Neural cell (in vitro differentiated cells): ENCODE measurements at regions not wholly inside any gene's neighbourhood (a gene's known extent, or its start where the extent isn't known, plus 50 kb on each side); places are given as distances from the start of the nearest gene placed in this dataset.

Experiments
- H2AFZ ChIP-seq: fragments of 200-600, 300-800 bp; sonication (generic), shearing (Covaris generic); 2 replicates; pipeline ENCODE4 v1.6.0; 2014; ENCODE audit warnings: low read depth, mild to moderate bottlenecking, antibody characterized with exemption, low read length, moderate library complexity
- H3F3A ChIP-seq: fragments of 200-600 bp; shearing (Covaris generic); 2 replicates; pipeline ENCODE4 v1.6.1; 2016; ENCODE audit warnings: mild to moderate bottlenecking, moderate library complexity, mixed read lengths, antibody characterized with exemption, low read length; ENCODE audit not compliant: insufficient read depth, poor library complexity, severe bottlenecking
- H3K27ac ChIP-seq: fragments of 200-600, 300-800 bp; sonication (generic), shearing (Covaris generic); 2 replicates; pipeline ENCODE4 v1.5.1; 2014; ENCODE audit warnings: mild to moderate bottlenecking, low read length, moderate library complexity
- H3K27me3 ChIP-seq: fragments of 300-800, 200-600 bp; sonication (generic), shearing (Covaris generic); 2 replicates; pipeline ENCODE4 v1.6.0; 2014; ENCODE audit warnings: mild to moderate bottlenecking, low read depth, low read length, moderate library complexity; ENCODE audit not compliant: insufficient read depth
- H3K36me3 ChIP-seq: fragments of 300-800, 200-600 bp; sonication (generic), shearing (Covaris generic); 2 replicates; pipeline ENCODE4 v1.5.1; 2014; ENCODE audit warnings: mild to moderate bottlenecking, antibody characterized with exemption, low read length, moderate library complexity; ENCODE audit not compliant: insufficient read depth
- H3K4me2 ChIP-seq: fragments of 300-800, 200-600 bp; sonication (generic), shearing (Covaris generic); 2 replicates; pipeline ENCODE4 v1.6.0; 2014; ENCODE audit warnings: mild to moderate bottlenecking, low read length
- H3K4me3 ChIP-seq: fragments of 300-800, 200-600 bp; sonication (generic), shearing (Covaris generic); 2 replicates; pipeline ENCODE4 v1.5.1; 2014; ENCODE audit warnings: mild to moderate bottlenecking, low read length, moderate library complexity
- H3K79me2 ChIP-seq: fragments of 200-600 bp; shearing (Covaris generic); replicated peaks from 2 replicates; pipeline ENCODE4 v1.6.0; 2014; ENCODE audit warnings: mild to moderate bottlenecking, low read length, moderate library complexity; ENCODE audit not compliant: insufficient read depth
- H3K9ac ChIP-seq: fragments of 300-800, 200-600 bp; sonication (generic), shearing (Covaris generic); 2 replicates; pipeline ENCODE4 v1.6.1; 2016; ENCODE audit warnings: mild to moderate bottlenecking, low read length, mixed read lengths
- H3K9me2 ChIP-seq: fragments of 200-600 bp; shearing (Covaris generic); 2 replicates; pipeline ENCODE4 v1.6.1; 2016; ENCODE audit warnings: mild to moderate bottlenecking, low read length, mixed read lengths; ENCODE audit not compliant: insufficient read depth
- H3K9me3 ChIP-seq: fragments of 200-600, 300-800 bp; sonication (generic), shearing (Covaris generic); 2 replicates; pipeline ENCODE4 v1.6.1; 2016; ENCODE audit warnings: mild to moderate bottlenecking, mixed run types, low read length, moderate library complexity, mixed read lengths
- H4K20me1 ChIP-seq: fragments of 200-600 bp; shearing (Covaris generic); 2 replicates; pipeline ENCODE4 v1.6.1; 2016; ENCODE audit warnings: mild to moderate bottlenecking, mixed run types; ENCODE audit not compliant: insufficient read depth
- CTCF ChIP-seq: fragments of 450-650 bp; IDR thresholded peaks from 2 replicates; pipeline ENCODE4 v1.5.1; 2014; ENCODE audit warnings: antibody characterized with exemption, mild to moderate bottlenecking, moderate library complexity; ENCODE audit not compliant: poor library complexity, severe bottlenecking
- EP300 ChIP-seq: fragments of 450-650 bp; conservative IDR thresholded peaks from 2 replicates; pipeline ENCODE4 v1.6.1; 2014; ENCODE audit warnings: antibody characterized with exemption, mild to moderate bottlenecking, moderate library complexity; ENCODE audit not compliant: poor library complexity, severe bottlenecking
- EZH2 ChIP-seq: fragments of 200-600, 300-800 bp; shearing (Covaris generic), sonication (generic); IDR thresholded peaks from 2 replicates; pipeline ENCODE4 v1.6.1; 2014; ENCODE audit warnings: antibody characterized with exemption, low read length, borderline replicate concordance, mild to moderate bottlenecking; ENCODE audit not compliant: insufficient read depth, poor library complexity, severe bottlenecking
- MXI1 ChIP-seq: fragments of 450-650 bp; conservative IDR thresholded peaks from 2 replicates; pipeline ENCODE4 v1.6.1; 2014; ENCODE audit warnings: antibody characterized with exemption, mild to moderate bottlenecking; ENCODE audit not compliant: poor library complexity, severe bottlenecking
- POLR2AphosphoS5 ChIP-seq: IDR thresholded peaks from 2 replicates; pipeline ENCODE4 v1.6.1; 2012
- RAD21 ChIP-seq: fragments of 450-650 bp; conservative IDR thresholded peaks from 2 replicates; pipeline ENCODE4 v1.6.1; 2014; ENCODE audit warnings: antibody characterized with exemption, mild to moderate bottlenecking, moderate library complexity
- REST ChIP-seq: IDR thresholded peaks from 2 replicates; pipeline ENCODE4 v1.6.1; 2012; ENCODE audit warnings: borderline replicate concordance
- SMC3 ChIP-seq: fragments of 450-650 bp; conservative IDR thresholded peaks from 2 replicates; pipeline ENCODE4 v1.6.1; 2014; ENCODE audit warnings: antibody characterized with exemption, mild to moderate bottlenecking, moderate library complexity; ENCODE audit not compliant: poor library complexity
- TAF1 ChIP-seq: IDR thresholded peaks from 2 replicates; pipeline ENCODE4 v1.6.1; 2012; ENCODE audit warnings: low read depth

- no peaks in the 10 kb centered on the region for H3K9me2 ChIP-seq
- no peaks in the 10 kb centered on the region for H3K27me3 ChIP-seq
- no peaks in the 10 kb centered on the region for H3K36me3 ChIP-seq
- H3K9me3 ChIP-seq, result no peaks in the 10 kb centered on the region
- no peaks in the 10 kb centered on the region for H4K20me1 ChIP-seq
- TF ChIP-seq RAD21, result no peak
- TF ChIP-seq REST, result no peak
- TF ChIP-seq MXI1, result no peak
- no peak for TF ChIP-seq SMC3
- no peak for TF ChIP-seq TAF1
- TF ChIP-seq CTCF, result no peak
- no peak for TF ChIP-seq EP300
- TF ChIP-seq POLR2AphosphoS5, result no peak
- no peak for TF ChIP-seq EZH2
- no peaks in the 10 kb centered on the region for H3F3A ChIP-seq
- no peak overlapping the region for H2AFZ ChIP-seq
- no peak overlapping the region for H3K4me3 ChIP-seq
- H3K4me2 ChIP-seq, result no peak overlapping the region
- H3K79me2 ChIP-seq, result no peaks in the 10 kb centered on the region
- H3K27ac ChIP-seq, result no peak overlapping the region
- no peak overlapping the region for H3K9ac ChIP-seq
These were observed 110.6 kb downstream of the BMP4 start for GRCh38 chr14:53845813-53846693.

- Histone ChIP-seq H2AFZ (no peak overlapping the region), H3K79me2 (no peaks in the 10 kb centered on the region), H3K27me3 (no peaks in the 10 kb centered on the region), H3K27ac (no peak overlapping the region), H3K4me3 (no peak overlapping the region), H3K9me2 (no peaks in the 10 kb centered on the region), H3F3A (no peaks in the 10 kb centered on the region), H3K9me3 (no peaks in the 10 kb centered on the region), H3K4me2 (no peak overlapping the region), H3K9ac (no peak overlapping the region), H4K20me1 (no peaks in the 10 kb centered on the region), H3K36me3 (no peaks in the 10 kb centered on the region)
- TF ChIP-seq EZH2 (no peak), MXI1 (no peak), TAF1 (no peak), CTCF (no peak), REST (no peak), RAD21 (no peak), EP300 (no peak), SMC3 (no peak), POLR2AphosphoS5 (no peak)
These were observed 113.7 kb downstream of the BMP4 start for GRCh38 chr14:53842938-53843337.
